Islet precursor cell (in vitro differentiated cells): ENCODE measurements at regions not wholly inside any gene's neighbourhood (a gene's known extent, or its start where the extent isn't known, plus 50 kb on each side); places are given as distances from the start of the nearest gene placed in this dataset.

Source experiments
- DNase-seq: peaks from one replicate; pipeline ENCODE4 v3.0.0-alpha.2; 2018

GRCh38 chr9:105150991-105151685 lies 93.3 kb upstream of the SLC44A1 start:
- DNase-seq, result no peak

GRCh38 chr9:105151686-105151995 lies 92.8 kb upstream of the SLC44A1 start:
- no peak for DNase-seq

GRCh38 chr9:105154723-105155191 lies 89.7 kb upstream of the SLC44A1 start:
- no peak for DNase-seq

- peak; percentile 80 for DNase-seq
Measured at GRCh38 chr9:105157171-105157583, 87.3 kb upstream of the SLC44A1 start.

- no peak for DNase-seq
Measured at GRCh38 chr9:105158020-105158419, 86.4 kb upstream of the SLC44A1 start.

- no peak for DNase-seq
Measured at GRCh38 chr9:105158898-105159297, 85.6 kb upstream of the SLC44A1 start.

GRCh38 chr9:105168870-105169319 lies 75.6 kb upstream of the SLC44A1 start:
- no peak for DNase-seq

- no peak for DNase-seq
Measured at GRCh38 chr9:105171076-105171475, 73.4 kb upstream of the SLC44A1 start.

- DNase-seq, result no peak
Measured at GRCh38 chr9:105171589-105171988, 72.9 kb upstream of the SLC44A1 start.

- DNase-seq, result no peak
Measured at GRCh38 chr9:105172436-105172835, 72.0 kb upstream of the SLC44A1 start.

GRCh38 chr9:105173306-105173705 lies 71.1 kb upstream of the SLC44A1 start:
- no peak for DNase-seq

GRCh38 chr9:105173826-105174225 lies 70.6 kb upstream of the SLC44A1 start:
- no peak for DNase-seq

GRCh38 chr9:105176194-105176593 lies 68.3 kb upstream of the SLC44A1 start:
- no peak for DNase-seq

GRCh38 chr9:105178076-105178475 lies 66.4 kb upstream of the SLC44A1 start:
- DNase-seq, result no peak

- DNase-seq, result no peak
Measured at GRCh38 chr9:105187781-105188180, 56.7 kb upstream of the SLC44A1 start.

- no peak for DNase-seq
Measured at GRCh38 chr9:105188746-105189145, 55.7 kb upstream of the SLC44A1 start.

GRCh38 chr9:105191508-105192121 lies 52.8 kb upstream of the SLC44A1 start:
- no peak for DNase-seq

- DNase-seq, result no peak
Measured at GRCh38 chr9:105193560-105193959, 50.9 kb upstream of the SLC44A1 start.

GRCh38 chr9:105194234-105194633 lies 50.2 kb upstream of the SLC44A1 start:
- DNase-seq, result no peak
